B cell (primary cell): ENCODE measurements at regions not wholly inside any gene's neighbourhood (a gene's known extent, or its start where the extent isn't known, plus 50 kb on each side); places are given as distances from the start of the nearest gene placed in this dataset.

Experiments
- ATAC-seq: fragments of 200-7000 bp; cut with Tn5 transposase; one replicate; pipeline ENCODE4 v1.10.0; 2021; ENCODE audit warnings: low read depth, mild to moderate bottlenecking, moderate number of reproducible peaks, moderate library complexity
- CTCF ChIA-PET: fragments of 350-600 bp; sonication (Branson Sonifier 250); formaldehyde crosslinking; loops from one replicate; lab custom pipeline; 2021; ENCODE audit warnings: antibody characterized with exemption, inconsistent platforms; lab: Charles Lee
- POLR2A ChIA-PET: fragments of 350-600 bp; sonication (Branson Sonifier 250); formaldehyde crosslinking; loops from one replicate; lab custom pipeline; 2021; ENCODE audit warnings: antibody characterized with exemption; lab: Charles Lee
- DNase-seq: peaks from one replicate; pipeline ENCODE4 v3.0.0; 2013
- H2AFZ ChIP-seq: 2 replicates; pipeline ENCODE4 v1.6.1; 2012; ENCODE audit warnings: mild to moderate bottlenecking, low read depth, low read length; ENCODE audit not compliant: insufficient read depth, poor library complexity, severe bottlenecking
- H3K27ac ChIP-seq, 2 donors: 1 replicate in 1 of 2; 2 replicates in 1 of 2; pipeline ENCODE4 v1.5.1; 2012 to 2013; ENCODE audit warnings: low read length in 2 of 2, mild to moderate bottlenecking in 2 of 2, moderate library complexity in 1 of 2
- H3K27me3 ChIP-seq, 4 experiments: fragments of 200-600 bp in 1 of 4; sonication (generic) in 1 of 4; replicated peaks in 1 of 4; 1 replicate in 2 of 4; 2 replicates in 2 of 4; pipeline versions ENCODE4 v1.6.1 to v1.7.0; 2013 to 2016; ENCODE audit warnings: low read length in 3 of 4, mild to moderate bottlenecking in 2 of 4, mixed read lengths in 1 of 4, moderate library complexity in 1 of 4; ENCODE audit not compliant: insufficient read depth in 4 of 4, control insufficient read depth in 3 of 4; ENCODE audit errors: control extremely low read depth in 1 of 4
- H3K36me3 ChIP-seq, 2 experiments: replicated peaks in 1 of 2; 1 replicate in 1 of 2; 2 replicates in 1 of 2; pipeline versions ENCODE4 v1.6.1 to v1.7.1; 2013; ENCODE audit warnings: low read length in 1 of 2; ENCODE audit not compliant: insufficient read depth in 2 of 2, control insufficient read depth in 1 of 2; ENCODE audit errors: control extremely low read depth in 1 of 2, extremely low read depth in 1 of 2
- H3K4me1 ChIP-seq, 2 donors: fragments of 200-600 bp in 1 of 2; sonication (generic) in 1 of 2; 1 replicate in 1 of 2; 2 replicates in 1 of 2; pipeline versions ENCODE4 v1.5.1 to v1.6.1; 2013 to 2017; ENCODE audit warnings: low read length in 2 of 2; ENCODE audit not compliant: control insufficient read depth in 2 of 2, insufficient read depth in 2 of 2
- H3K4me2 ChIP-seq: replicated peaks from 2 replicates; pipeline ENCODE3; 2012; ENCODE audit warnings: mild to moderate bottlenecking, low read depth, low read length; ENCODE audit not compliant: poor library complexity, severe bottlenecking
- H3K4me3 ChIP-seq, 5 experiments: fragments of 200-600 bp in 1 of 5; sonication (generic) in 1 of 5; 1 replicate in 3 of 5; 2 replicates in 2 of 5; pipeline versions ENCODE4 v1.5.1 to v1.7.0; 2011 to 2016; ENCODE audit warnings: low read length in 4 of 5, mild to moderate bottlenecking in 4 of 5, low read depth in 2 of 5, control low read depth in 1 of 5, moderate library complexity in 1 of 5; ENCODE audit not compliant: insufficient read depth in 1 of 5; ENCODE audit errors: control extremely low read depth in 1 of 5, extremely low read depth in 1 of 5
- H3K79me2 ChIP-seq: fragments of 200-600 bp; sonication (generic); one replicate; pipeline ENCODE4 v1.6.0; 2016; ENCODE audit warnings: low read length; ENCODE audit not compliant: control insufficient read depth, insufficient read depth
- H3K9ac ChIP-seq: fragments of 200-600 bp; sonication (generic); 2 replicates; pipeline ENCODE4 v1.6.1; 2017; ENCODE audit warnings: mild to moderate bottlenecking, low read length, moderate library complexity
- H3K9me3 ChIP-seq, 3 donors: one replicate each; pipeline versions ENCODE4 v1.6.1 to v1.7.1; 2013; ENCODE audit warnings: low read length in 2 of 3; ENCODE audit not compliant: control insufficient read depth in 2 of 3, insufficient read depth in 1 of 3; ENCODE audit errors: control extremely low read depth in 1 of 3
- H4K20me1 ChIP-seq: 2 replicates; pipeline ENCODE4 v1.6.0; 2012; ENCODE audit warnings: mild to moderate bottlenecking, low read length; ENCODE audit not compliant: insufficient read depth, control insufficient read depth, poor library complexity, severe bottlenecking
- H3K27ac Mint-ChIP-seq: one replicate; pipeline ENCODE4 v1.8.0; 2021; ENCODE audit warnings: mixed read lengths
- H3K27me3 Mint-ChIP-seq: one replicate; pipeline ENCODE4 v1.8.0; 2021; ENCODE audit warnings: mixed read lengths
- H3K4me1 Mint-ChIP-seq: one replicate; pipeline ENCODE4 v1.8.0; 2021; ENCODE audit warnings: mixed read lengths
- H3K4me3 Mint-ChIP-seq: one replicate; pipeline ENCODE4 v1.8.0; 2021; ENCODE audit warnings: mixed read lengths
- H3K9me3 Mint-ChIP-seq: one replicate; pipeline ENCODE4 v1.8.0; 2022; ENCODE audit warnings: mixed read lengths; ENCODE audit not compliant: insufficient read depth
- EZH2 ChIP-seq: IDR thresholded peaks from 2 replicates; pipeline ENCODE4 v1.6.1; 2012; ENCODE audit warnings: borderline replicate concordance, low read depth, mild to moderate bottlenecking, moderate library complexity, low read length; ENCODE audit not compliant: insufficient read depth, poor library complexity, severe bottlenecking
- WGBS: methylation state at CpG from one replicate; pipeline ENCODE4 v1.1.5; 2013; ENCODE audit warnings: missing lambda C conversion rate; ENCODE audit not compliant: insufficient coverage; 5-methylcytosine and 5-hydroxymethylcytosine counted together
- intact Hi-C: fragments of 100-400 bp; cut with micrococcal nuclease; formaldehyde crosslinking; loops from one replicate; pipeline ENCODE4 v1.10.0; 2022
- TF ChIP-seq, protein P1 (sequence below): fragments of 200-600 bp; IDR thresholded peaks from one replicate; pipeline ENCODE4 v1.8.0; 2022; ENCODE audit warnings: antibody characterized with exemption, mild to moderate bottlenecking

DNA sequence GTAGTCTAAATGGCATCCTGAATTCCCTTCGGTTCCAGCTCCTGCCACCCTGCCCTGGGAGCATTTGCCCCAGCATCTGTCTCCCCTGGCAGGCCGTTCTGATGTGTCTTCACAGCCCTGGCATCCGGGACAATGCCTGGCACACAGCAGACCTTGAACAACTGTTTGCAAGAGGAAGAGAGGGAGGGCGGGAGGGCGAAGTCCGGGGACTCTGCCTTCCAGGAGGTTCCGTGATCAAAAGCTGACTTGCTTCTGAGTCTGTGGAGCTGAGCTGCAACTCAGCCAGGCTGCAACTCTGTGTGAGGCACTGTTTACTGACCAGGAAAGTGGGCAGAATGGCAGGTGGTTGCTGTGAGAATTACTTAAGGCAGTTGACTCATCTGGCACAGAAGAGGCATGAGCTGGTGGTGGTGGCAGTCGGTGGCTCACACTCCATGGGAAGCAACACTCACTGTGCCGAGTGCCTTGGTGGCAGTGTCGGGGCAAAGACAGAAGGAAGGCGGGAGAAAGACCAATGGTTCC, 61.1 kb upstream of the DLK1 start:
- Histone ChIP-seq H3K27ac (no peak overlapping the region), H4K20me1 (no peaks in the 10 kb centered on the region), H3K9ac (no peak overlapping the region), H3K4me2 (no peak overlapping the region), H3K4me1 (no peaks in the 10 kb centered on the region), H3K4me3 (no peak overlapping the region), H3K36me3 (no peaks in the 10 kb centered on the region), H3K9me3 (peaks cover 0 to 9% (median 0%) of the 10 kb centered on the region in 3 donors), H3K79me2 (no peaks in the 10 kb centered on the region), H2AFZ (no peak overlapping the region), H3K27me3 (peaks cover 0 to 4% (median 0%) of the 10 kb centered on the region in 4 experiments)
- Mint-ChIP-seq H3K9me3 (no peaks in the 10 kb centered on the region), H3K4me3 (no peak overlapping the region), H3K4me1 (no peaks in the 10 kb centered on the region), H3K27ac (no peak overlapping the region), H3K27me3 (peaks cover 13% of the 10 kb centered on the region)
- intact Hi-C loops, result no loop called here
- TF ChIP-seq, protein P1, sequence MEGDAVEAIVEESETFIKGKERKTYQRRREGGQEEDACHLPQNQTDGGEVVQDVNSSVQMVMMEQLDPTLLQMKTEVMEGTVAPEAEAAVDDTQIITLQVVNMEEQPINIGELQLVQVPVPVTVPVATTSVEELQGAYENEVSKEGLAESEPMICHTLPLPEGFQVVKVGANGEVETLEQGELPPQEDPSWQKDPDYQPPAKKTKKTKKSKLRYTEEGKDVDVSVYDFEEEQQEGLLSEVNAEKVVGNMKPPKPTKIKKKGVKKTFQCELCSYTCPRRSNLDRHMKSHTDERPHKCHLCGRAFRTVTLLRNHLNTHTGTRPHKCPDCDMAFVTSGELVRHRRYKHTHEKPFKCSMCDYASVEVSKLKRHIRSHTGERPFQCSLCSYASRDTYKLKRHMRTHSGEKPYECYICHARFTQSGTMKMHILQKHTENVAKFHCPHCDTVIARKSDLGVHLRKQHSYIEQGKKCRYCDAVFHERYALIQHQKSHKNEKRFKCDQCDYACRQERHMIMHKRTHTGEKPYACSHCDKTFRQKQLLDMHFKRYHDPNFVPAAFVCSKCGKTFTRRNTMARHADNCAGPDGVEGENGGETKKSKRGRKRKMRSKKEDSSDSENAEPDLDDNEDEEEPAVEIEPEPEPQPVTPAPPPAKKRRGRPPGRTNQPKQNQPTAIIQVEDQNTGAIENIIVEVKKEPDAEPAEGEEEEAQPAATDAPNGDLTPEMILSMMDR, result no peak
- TF ChIP-seq EZH2, result no peak
- 89% methylated on average over 11 of the region's 11 CpGs for WGBS
- ChIA-PET POLR2A (no interaction called here), CTCF (no interaction called here)
- DNase-seq, result no peak
- no peak for ATAC-seq

DNA sequence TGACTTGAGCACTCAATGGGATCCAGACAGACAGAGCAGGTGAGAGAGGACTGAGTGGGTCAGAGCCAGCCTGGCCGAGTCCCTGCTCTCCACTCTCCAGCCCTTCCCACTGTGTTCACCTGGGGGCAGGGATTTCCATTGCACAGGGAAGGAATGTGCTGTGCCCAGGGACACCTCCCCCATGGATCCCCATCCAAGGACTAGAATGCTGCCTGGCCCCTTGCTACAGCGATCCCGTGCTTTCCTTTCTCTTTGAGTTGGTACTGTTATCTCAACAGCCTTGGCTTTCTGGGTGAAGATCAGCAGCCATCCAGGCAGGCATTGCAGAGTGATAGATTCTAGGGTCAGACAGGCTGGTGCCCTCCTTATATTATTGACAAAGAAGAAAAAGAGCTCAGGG, 60.3 kb upstream of the DLK1 start:
- no peak overlapping the region for H2AFZ ChIP-seq
- H3K27ac Mint-ChIP-seq, result no peak overlapping the region
- H3K27me3 ChIP-seq, result peaks cover 0 to 9% (median 0%) of the 10 kb centered on the region in 4 experiments
- no peak overlapping the region for H3K4me2 ChIP-seq
- H3K27ac ChIP-seq, result no peak overlapping the region
- DNase-seq, result no peak
- no peak overlapping the region for H3K9ac ChIP-seq
- no peaks in the 10 kb centered on the region for H3K4me1 ChIP-seq
- H3K9me3 ChIP-seq, result peaks cover 0 to 9% (median 0%) of the 10 kb centered on the region in 3 donors
- no peaks in the 10 kb centered on the region for H3K4me1 Mint-ChIP-seq
- 88% methylated on average over 3 of the region's 3 CpGs for WGBS
- H3K36me3 ChIP-seq, result no peaks in the 10 kb centered on the region
- H3K4me3 Mint-ChIP-seq, result no peak overlapping the region
- CTCF ChIA-PET, result no interaction called here
- POLR2A ChIA-PET, result no interaction called here
- intact Hi-C loops, result no loop called here
- ATAC-seq, result no peak
- no peak overlapping the region for H3K4me3 ChIP-seq
- TF ChIP-seq, protein P1, result no peak
- TF ChIP-seq EZH2, result no peak
- no peaks in the 10 kb centered on the region for H3K9me3 Mint-ChIP-seq
- H3K27me3 Mint-ChIP-seq, result peaks cover 17% of the 10 kb centered on the region
- no peaks in the 10 kb centered on the region for H3K79me2 ChIP-seq
- no peaks in the 10 kb centered on the region for H4K20me1 ChIP-seq
